Endothelial cell of umbilical vein (primary cell): ENCODE measurements at regions not wholly inside any gene's neighbourhood (a gene's known extent, or its start where the extent isn't known, plus 50 kb on each side); places are given as distances from the start of the nearest gene placed in this dataset.

Experiments used
- EZH2 ChIP-seq: IDR thresholded peaks from 2 replicates; pipeline ENCODE4 v1.6.1; 2012; ENCODE audit warnings: borderline replicate concordance, low read depth, mild to moderate bottlenecking, moderate library complexity, low read length, inconsistent platforms; ENCODE audit not compliant: severe bottlenecking
- MYC ChIP-seq: IDR thresholded peaks from one replicate; pipeline ENCODE4 v1.6.1; 2011; ENCODE audit warnings: mild to moderate bottlenecking, low read depth, low read length
- POLR2A ChIP-seq: IDR thresholded peaks from 2 replicates; pipeline ENCODE4 v1.6.1; 2012; ENCODE audit warnings: low read depth, mild to moderate bottlenecking, control low read depth, low read length
- POLR2AphosphoS5 ChIP-seq: IDR thresholded peaks from 2 replicates; pipeline ENCODE4 v1.6.1; 2012; ENCODE audit warnings: low read depth, mild to moderate bottlenecking, control low read depth, low read length, moderate library complexity; ENCODE audit not compliant: insufficient read depth
- TF ChIP-seq, protein P1 (sequence below), 2 donors: IDR thresholded peaks; 1 replicate in 1 of 2; 2 replicates in 1 of 2; pipeline ENCODE4 v1.5.1; 2011; ENCODE audit warnings: low read length in 2 of 2, mild to moderate bottlenecking in 2 of 2, moderate library complexity in 2 of 2, control low read depth in 1 of 2, inconsistent platforms in 1 of 2, low read depth in 1 of 2; ENCODE audit not compliant: insufficient read depth in 1 of 2; ENCODE audit errors: extremely low read depth in 1 of 2

DNA sequence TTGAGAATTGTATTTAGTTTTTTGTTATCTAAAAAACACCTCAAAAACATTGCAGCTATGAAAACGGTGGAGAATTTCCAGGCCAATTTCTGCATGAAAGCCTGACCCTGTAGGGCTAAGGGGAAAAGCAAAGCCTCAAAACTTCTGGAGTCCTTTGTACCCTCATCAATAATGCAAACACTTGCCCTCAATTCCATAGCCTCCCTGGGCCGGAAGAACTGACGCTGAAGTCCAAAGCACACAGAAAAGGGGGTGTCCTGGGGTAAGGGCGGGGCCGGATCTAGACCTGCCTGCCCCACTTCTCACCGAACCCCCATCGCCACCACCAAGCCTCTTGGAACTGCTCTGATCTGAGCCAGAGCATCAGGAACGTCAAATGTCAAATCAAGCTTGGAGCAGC lies 173.9 kb upstream of the S100G start:
- TF ChIP-seq POLR2AphosphoS5 (no peak), POLR2A (no peak), MYC (no peak), EZH2 (no peak)
- TF ChIP-seq, protein P1, sequence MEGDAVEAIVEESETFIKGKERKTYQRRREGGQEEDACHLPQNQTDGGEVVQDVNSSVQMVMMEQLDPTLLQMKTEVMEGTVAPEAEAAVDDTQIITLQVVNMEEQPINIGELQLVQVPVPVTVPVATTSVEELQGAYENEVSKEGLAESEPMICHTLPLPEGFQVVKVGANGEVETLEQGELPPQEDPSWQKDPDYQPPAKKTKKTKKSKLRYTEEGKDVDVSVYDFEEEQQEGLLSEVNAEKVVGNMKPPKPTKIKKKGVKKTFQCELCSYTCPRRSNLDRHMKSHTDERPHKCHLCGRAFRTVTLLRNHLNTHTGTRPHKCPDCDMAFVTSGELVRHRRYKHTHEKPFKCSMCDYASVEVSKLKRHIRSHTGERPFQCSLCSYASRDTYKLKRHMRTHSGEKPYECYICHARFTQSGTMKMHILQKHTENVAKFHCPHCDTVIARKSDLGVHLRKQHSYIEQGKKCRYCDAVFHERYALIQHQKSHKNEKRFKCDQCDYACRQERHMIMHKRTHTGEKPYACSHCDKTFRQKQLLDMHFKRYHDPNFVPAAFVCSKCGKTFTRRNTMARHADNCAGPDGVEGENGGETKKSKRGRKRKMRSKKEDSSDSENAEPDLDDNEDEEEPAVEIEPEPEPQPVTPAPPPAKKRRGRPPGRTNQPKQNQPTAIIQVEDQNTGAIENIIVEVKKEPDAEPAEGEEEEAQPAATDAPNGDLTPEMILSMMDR (IDR thresholded peaks at IDR 0.05; ENCODE audit: extremely low read depth in 1 of 2, insufficient read depth in 1 of 2, low read depth in 1 of 2, low read length in 2 of 2), result no peak
